ENCODE measurements at regions not wholly inside any gene's neighbourhood (a gene's known extent, or its start where the extent isn't known, plus 50 kb on each side); places are given as distances from the start of the nearest gene placed in this dataset.

DNA sequence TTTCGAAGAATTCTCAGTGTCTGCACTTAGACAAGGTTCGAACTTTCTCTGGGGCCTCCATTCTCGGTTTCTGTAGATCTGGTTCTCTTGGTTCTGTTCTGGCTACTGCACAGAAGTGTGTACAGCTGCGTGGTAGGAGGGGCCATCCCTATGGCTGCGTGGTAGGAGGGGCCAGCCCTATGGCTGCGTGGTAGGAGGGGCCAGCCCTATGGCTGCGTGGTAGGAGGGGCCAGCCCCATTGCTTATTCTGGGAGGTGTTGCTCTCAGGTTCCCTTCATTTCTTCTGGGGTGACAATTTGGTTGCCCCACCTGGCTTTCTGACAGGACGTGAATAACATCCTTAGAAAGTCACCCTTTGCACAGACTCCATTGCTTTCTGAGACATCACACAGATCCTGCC lies 65.2 kb upstream of the CHST15 start:
- TF ChIP-seq, protein P1, sequence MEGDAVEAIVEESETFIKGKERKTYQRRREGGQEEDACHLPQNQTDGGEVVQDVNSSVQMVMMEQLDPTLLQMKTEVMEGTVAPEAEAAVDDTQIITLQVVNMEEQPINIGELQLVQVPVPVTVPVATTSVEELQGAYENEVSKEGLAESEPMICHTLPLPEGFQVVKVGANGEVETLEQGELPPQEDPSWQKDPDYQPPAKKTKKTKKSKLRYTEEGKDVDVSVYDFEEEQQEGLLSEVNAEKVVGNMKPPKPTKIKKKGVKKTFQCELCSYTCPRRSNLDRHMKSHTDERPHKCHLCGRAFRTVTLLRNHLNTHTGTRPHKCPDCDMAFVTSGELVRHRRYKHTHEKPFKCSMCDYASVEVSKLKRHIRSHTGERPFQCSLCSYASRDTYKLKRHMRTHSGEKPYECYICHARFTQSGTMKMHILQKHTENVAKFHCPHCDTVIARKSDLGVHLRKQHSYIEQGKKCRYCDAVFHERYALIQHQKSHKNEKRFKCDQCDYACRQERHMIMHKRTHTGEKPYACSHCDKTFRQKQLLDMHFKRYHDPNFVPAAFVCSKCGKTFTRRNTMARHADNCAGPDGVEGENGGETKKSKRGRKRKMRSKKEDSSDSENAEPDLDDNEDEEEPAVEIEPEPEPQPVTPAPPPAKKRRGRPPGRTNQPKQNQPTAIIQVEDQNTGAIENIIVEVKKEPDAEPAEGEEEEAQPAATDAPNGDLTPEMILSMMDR (conservative IDR thresholded peaks at IDR 0.05; ENCODE audit: low read depth, low read length), result no peak
- TF ChIP-seq EZH2 (IDR thresholded peaks at IDR 0.05; ENCODE audit: low read length, unreplicated experiment) (no peak), EZH2phosphoT487 (IDR thresholded peaks at IDR 0.05; ENCODE audit: borderline replicate concordance, low read length) (no peak)
